Ishikawa (cell line): ENCODE measurements at regions not wholly inside any gene's neighbourhood (a gene's known extent, or its start where the extent isn't known, plus 50 kb on each side); places are given as distances from the start of the nearest gene placed in this dataset.

ENCODE experiments used
- FOXM1 ChIP-seq: IDR thresholded peaks from 2 replicates; pipeline ENCODE4 v1.6.1; 2012; ENCODE audit warnings: low read depth, borderline replicate concordance
- RAD21 ChIP-seq: IDR thresholded peaks from 2 replicates; pipeline ENCODE4 v1.6.1; 2012; ENCODE audit warnings: low read depth
- TAF1 ChIP-seq: IDR thresholded peaks from 2 replicates; pipeline ENCODE4 v1.6.1; 2012; ENCODE audit warnings: low read depth, mild to moderate bottlenecking
- TCF12 ChIP-seq: IDR thresholded peaks from 2 replicates; pipeline ENCODE4 v1.6.1; 2012; ENCODE audit warnings: low read depth
- TF ChIP-seq, protein P1 (sequence below): IDR thresholded peaks from 2 replicates; pipeline ENCODE4 v1.6.1; 2012
- TF ChIP-seq, protein P2 (sequence below): IDR thresholded peaks from 2 replicates; pipeline ENCODE4 v1.6.1; 2012
- TF ChIP-seq, protein P3 (sequence below): IDR thresholded peaks from 2 replicates; pipeline ENCODE4 v1.6.1; 2012; ENCODE audit warnings: low read depth, mild to moderate bottlenecking

DNA sequence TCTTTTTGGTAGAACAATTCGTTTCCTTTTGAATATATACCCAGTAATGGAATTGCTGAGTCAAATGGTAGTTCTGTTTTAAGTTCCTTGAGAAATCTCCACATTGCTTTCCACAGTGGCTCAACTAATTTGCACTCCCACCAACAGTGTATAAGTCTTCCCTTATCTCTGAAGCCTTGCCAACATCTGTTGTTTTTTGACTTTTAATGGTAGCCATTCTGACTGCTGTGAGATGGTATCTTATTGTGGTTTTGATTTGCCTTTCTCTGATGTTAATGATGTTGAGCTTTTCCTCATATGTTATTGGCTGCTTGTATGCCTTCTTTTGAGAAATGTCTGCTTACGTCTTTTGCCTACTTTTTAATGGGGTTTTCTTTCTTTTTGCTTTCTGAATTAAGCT lies 270.6 kb upstream of the MEIS2 start:
- TF ChIP-seq FOXM1 (no peak), TCF12 (no peak), TAF1 (no peak), RAD21 (no peak)
- TF ChIP-seq, protein P1, sequence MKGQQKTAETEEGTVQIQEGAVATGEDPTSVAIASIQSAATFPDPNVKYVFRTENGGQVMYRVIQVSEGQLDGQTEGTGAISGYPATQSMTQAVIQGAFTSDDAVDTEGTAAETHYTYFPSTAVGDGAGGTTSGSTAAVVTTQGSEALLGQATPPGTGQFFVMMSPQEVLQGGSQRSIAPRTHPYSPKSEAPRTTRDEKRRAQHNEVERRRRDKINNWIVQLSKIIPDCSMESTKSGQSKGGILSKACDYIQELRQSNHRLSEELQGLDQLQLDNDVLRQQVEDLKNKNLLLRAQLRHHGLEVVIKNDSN: no peak
- TF ChIP-seq, protein P2, sequence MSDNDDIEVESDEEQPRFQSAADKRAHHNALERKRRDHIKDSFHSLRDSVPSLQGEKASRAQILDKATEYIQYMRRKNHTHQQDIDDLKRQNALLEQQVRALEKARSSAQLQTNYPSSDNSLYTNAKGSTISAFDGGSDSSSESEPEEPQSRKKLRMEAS: no peak
- TF ChIP-seq, protein P3, sequence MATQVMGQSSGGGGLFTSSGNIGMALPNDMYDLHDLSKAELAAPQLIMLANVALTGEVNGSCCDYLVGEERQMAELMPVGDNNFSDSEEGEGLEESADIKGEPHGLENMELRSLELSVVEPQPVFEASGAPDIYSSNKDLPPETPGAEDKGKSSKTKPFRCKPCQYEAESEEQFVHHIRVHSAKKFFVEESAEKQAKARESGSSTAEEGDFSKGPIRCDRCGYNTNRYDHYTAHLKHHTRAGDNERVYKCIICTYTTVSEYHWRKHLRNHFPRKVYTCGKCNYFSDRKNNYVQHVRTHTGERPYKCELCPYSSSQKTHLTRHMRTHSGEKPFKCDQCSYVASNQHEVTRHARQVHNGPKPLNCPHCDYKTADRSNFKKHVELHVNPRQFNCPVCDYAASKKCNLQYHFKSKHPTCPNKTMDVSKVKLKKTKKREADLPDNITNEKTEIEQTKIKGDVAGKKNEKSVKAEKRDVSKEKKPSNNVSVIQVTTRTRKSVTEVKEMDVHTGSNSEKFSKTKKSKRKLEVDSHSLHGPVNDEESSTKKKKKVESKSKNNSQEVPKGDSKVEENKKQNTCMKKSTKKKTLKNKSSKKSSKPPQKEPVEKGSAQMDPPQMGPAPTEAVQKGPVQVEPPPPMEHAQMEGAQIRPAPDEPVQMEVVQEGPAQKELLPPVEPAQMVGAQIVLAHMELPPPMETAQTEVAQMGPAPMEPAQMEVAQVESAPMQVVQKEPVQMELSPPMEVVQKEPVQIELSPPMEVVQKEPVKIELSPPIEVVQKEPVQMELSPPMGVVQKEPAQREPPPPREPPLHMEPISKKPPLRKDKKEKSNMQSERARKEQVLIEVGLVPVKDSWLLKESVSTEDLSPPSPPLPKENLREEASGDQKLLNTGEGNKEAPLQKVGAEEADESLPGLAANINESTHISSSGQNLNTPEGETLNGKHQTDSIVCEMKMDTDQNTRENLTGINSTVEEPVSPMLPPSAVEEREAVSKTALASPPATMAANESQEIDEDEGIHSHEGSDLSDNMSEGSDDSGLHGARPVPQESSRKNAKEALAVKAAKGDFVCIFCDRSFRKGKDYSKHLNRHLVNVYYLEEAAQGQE: no peak
